DND-41 (cell line): ENCODE measurements at regions not wholly inside any gene's neighbourhood (a gene's known extent, or its start where the extent isn't known, plus 50 kb on each side); places are given as distances from the start of the nearest gene placed in this dataset.

Experiments
- ATAC-seq: fragments of 200-7000 bp; cut with Tn5 transposase; 3 replicates; pipeline ENCODE4 v1.9.1; 2021; ENCODE audit warnings: low read depth; ENCODE audit not compliant: insufficient read depth
- DNase-seq: peaks from one replicate; pipeline ENCODE4 v3.0.0-alpha.2; 2020
- H2AFZ ChIP-seq: 2 replicates; pipeline ENCODE4 v1.6.0; 2012; ENCODE audit warnings: low read depth, low read length
- H3K27ac ChIP-seq: 2 replicates; pipeline ENCODE4 v1.5.1; 2012; ENCODE audit warnings: low read length, inconsistent platforms
- H3K27me3 ChIP-seq: fragments of 200-600 bp; sonication (generic); 2 replicates; pipeline ENCODE4 v1.6.0; 2012; ENCODE audit warnings: low read length, mild to moderate bottlenecking, inconsistent platforms; ENCODE audit not compliant: insufficient read depth, poor library complexity
- H3K36me3 ChIP-seq: 2 replicates; pipeline ENCODE4 v1.5.1; 2012; ENCODE audit warnings: low read length, inconsistent platforms; ENCODE audit not compliant: insufficient read depth
- H3K4me1 ChIP-seq: 2 replicates; pipeline ENCODE4 v1.5.1; 2012; ENCODE audit warnings: mild to moderate bottlenecking, low read length; ENCODE audit not compliant: insufficient read depth
- H3K4me2 ChIP-seq: 2 replicates; pipeline ENCODE4 v1.6.0; 2012; ENCODE audit warnings: mild to moderate bottlenecking, moderate library complexity, low read length, inconsistent platforms; ENCODE audit not compliant: insufficient read depth
- H3K4me3 ChIP-seq, 2 experiments: fragments of 200-600 bp in 1 of 2; shearing (Covaris generic) in 1 of 2; 2 replicates each; pipeline ENCODE4 v1.5.1; 2012 to 2016; ENCODE audit warnings: inconsistent platforms in 2 of 2, low read length in 2 of 2, mild to moderate bottlenecking in 2 of 2, low read depth in 1 of 2, moderate library complexity in 1 of 2
- H3K79me2 ChIP-seq: 2 replicates; pipeline ENCODE4 v1.6.0; 2012; ENCODE audit warnings: low read length, inconsistent platforms; ENCODE audit not compliant: insufficient read depth
- H3K9ac ChIP-seq: 2 replicates; pipeline ENCODE4 v1.6.0; 2012; ENCODE audit warnings: low read depth, mild to moderate bottlenecking, inconsistent platforms, low read length, moderate library complexity
- H3K9me3 ChIP-seq: 2 replicates; pipeline ENCODE4 v1.5.1; 2012; ENCODE audit warnings: low read length, moderate library complexity, mild to moderate bottlenecking, inconsistent platforms; ENCODE audit not compliant: insufficient read depth, severe bottlenecking
- H4K20me1 ChIP-seq: 2 replicates; pipeline ENCODE4 v1.6.0; 2012; ENCODE audit warnings: low read length; ENCODE audit not compliant: insufficient read depth
- EZH2 ChIP-seq: IDR thresholded peaks from 3 replicates; pipeline ENCODE4 v1.6.1; 2012; ENCODE audit warnings: borderline replicate concordance, low read depth, mild to moderate bottlenecking, moderate library complexity, low read length, inconsistent platforms; ENCODE audit not compliant: severe bottlenecking
- TF ChIP-seq, protein P1 (sequence below): IDR thresholded peaks from 2 replicates; pipeline ENCODE4 v1.5.1; 2012; ENCODE audit warnings: borderline replicate concordance, low read length, moderate library complexity, mild to moderate bottlenecking; ENCODE audit not compliant: poor library complexity, severe bottlenecking; ENCODE audit errors: extremely low read depth

DNA sequence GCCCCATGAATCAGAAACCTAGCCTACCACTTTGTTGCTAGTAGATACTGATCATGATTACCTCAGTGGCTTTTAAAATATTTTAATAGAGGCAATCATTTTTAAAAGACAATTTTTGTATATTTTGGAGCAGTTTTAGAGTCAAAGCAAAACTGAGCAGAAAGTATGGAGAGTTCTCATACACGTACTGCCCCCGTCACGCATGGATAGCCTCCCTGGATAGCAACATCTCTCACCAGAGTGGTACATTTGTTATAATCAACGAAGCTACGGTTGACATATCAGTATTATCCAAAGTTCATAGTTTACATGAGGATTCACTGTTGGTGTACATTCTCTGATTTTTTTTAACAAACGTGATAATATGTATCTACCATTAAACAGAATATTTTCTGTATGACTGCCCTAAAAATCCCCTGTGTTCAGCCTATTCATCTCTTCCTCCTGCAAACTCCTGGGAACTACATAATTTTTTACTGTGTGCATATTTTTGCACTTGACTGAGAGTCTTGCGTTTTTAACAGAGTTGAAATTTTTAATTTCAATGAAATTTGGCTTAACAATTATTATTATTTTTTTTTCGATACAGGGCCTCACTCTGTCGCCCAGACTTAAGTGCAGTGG lies 1436.8 kb upstream of the PCDH9 start:
- Histone ChIP-seq H3K4me2 (no peak overlapping the region), H4K20me1 (no peaks in the 10 kb centered on the region), H3K4me3 (no peak overlapping the region), H3K9ac (no peak overlapping the region), H3K27me3 (no peaks in the 10 kb centered on the region), H3K4me1 (no peaks in the 10 kb centered on the region), H3K9me3 (no peaks in the 10 kb centered on the region), H3K79me2 (no peaks in the 10 kb centered on the region), H3K27ac (no peak overlapping the region), H3K36me3 (no peaks in the 10 kb centered on the region), H2AFZ (no peak overlapping the region)
- ATAC-seq (no peak), DNase-seq (no peak)
- no peak for TF ChIP-seq EZH2

DNA sequence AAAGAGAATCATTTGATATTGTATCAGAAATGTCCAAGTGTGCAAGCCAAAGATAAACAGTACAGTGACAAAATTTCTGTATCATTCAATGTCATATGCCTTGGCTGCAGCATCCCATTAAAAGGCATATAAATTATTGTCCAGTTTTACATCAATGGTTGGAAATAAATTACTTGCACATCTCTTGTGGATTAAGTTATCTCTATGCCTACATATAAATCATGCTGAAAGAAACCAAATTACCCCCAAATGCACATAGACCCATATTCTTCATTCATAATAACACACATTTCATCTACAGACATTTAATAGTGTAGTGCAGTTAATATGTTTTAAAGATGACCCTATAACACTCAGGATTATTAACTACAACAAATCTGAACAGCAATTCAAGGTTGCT lies 1415.7 kb upstream of the PCDH9 start:
- no peak overlapping the region for H3K4me3 ChIP-seq
- H3K9ac ChIP-seq: no peak overlapping the region
- H3K27ac ChIP-seq: no peak overlapping the region
- ATAC-seq (no peak), DNase-seq (no peak)
- H3K79me2 ChIP-seq: no peaks in the 10 kb centered on the region
- H3K9me3 ChIP-seq: no peaks in the 10 kb centered on the region
- H3K4me1 ChIP-seq: no peaks in the 10 kb centered on the region
- H3K4me2 ChIP-seq: no peak overlapping the region
- no peak overlapping the region for H2AFZ ChIP-seq
- no peaks in the 10 kb centered on the region for H3K36me3 ChIP-seq
- H3K27me3 ChIP-seq: no peaks in the 10 kb centered on the region
- TF ChIP-seq, protein P1, sequence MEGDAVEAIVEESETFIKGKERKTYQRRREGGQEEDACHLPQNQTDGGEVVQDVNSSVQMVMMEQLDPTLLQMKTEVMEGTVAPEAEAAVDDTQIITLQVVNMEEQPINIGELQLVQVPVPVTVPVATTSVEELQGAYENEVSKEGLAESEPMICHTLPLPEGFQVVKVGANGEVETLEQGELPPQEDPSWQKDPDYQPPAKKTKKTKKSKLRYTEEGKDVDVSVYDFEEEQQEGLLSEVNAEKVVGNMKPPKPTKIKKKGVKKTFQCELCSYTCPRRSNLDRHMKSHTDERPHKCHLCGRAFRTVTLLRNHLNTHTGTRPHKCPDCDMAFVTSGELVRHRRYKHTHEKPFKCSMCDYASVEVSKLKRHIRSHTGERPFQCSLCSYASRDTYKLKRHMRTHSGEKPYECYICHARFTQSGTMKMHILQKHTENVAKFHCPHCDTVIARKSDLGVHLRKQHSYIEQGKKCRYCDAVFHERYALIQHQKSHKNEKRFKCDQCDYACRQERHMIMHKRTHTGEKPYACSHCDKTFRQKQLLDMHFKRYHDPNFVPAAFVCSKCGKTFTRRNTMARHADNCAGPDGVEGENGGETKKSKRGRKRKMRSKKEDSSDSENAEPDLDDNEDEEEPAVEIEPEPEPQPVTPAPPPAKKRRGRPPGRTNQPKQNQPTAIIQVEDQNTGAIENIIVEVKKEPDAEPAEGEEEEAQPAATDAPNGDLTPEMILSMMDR: no peak
- TF ChIP-seq EZH2: no peak
- H4K20me1 ChIP-seq: no peaks in the 10 kb centered on the region

DNA sequence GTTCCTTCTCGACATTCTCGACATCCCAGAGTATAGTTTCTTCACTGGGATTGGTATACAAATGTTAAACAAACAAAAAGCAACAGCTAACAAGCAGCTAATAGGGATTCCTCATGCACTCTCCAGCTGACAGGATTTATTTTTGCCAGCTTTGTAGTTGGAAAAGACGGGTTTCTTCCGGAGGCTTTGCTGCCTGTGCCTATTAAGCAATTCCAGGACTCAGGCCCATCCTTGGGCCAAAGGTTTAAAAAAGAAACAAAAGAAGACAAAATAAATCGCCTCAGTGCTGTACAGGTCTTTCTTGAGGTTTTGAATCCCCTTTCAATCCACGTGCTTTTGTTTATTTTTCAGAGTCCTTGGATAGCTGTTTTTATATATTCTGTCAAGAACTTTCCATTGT lies 1414.5 kb upstream of the PCDH9 start:
- Histone ChIP-seq H4K20me1 (no peaks in the 10 kb centered on the region), H3K4me2 (no peak overlapping the region), H3K27me3 (no peaks in the 10 kb centered on the region), H3K4me3 (no peak overlapping the region), H3K27ac (no peak overlapping the region), H3K9ac (no peak overlapping the region), H2AFZ (no peak overlapping the region), H3K79me2 (no peaks in the 10 kb centered on the region), H3K4me1 (no peaks in the 10 kb centered on the region), H3K9me3 (no peaks in the 10 kb centered on the region), H3K36me3 (no peaks in the 10 kb centered on the region)
- ATAC-seq (no peak), DNase-seq (no peak)
- no peak for TF ChIP-seq EZH2
- TF ChIP-seq, protein P1: no peak

DNA sequence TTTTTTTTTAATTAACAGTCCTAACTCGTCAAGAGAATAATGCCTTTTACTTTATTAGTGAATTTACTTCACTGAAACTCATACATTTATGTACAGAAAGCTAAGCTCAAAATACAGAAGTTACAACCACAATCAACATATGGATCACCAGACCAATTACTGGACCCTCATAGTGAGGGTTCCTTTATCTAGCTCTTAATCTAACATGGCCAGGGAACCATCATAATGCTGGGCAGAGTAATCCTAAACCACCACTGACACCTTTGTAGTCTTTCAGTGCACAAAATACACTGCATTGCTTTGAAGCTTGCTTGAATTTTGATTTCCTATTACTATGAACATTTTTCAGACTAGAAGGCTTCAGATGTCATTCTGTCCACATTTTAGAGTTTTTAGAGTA lies 1406.6 kb upstream of the PCDH9 start:
- DNase-seq (no peak), ATAC-seq (no peak)
- Histone ChIP-seq H3K9me3 (no peaks in the 10 kb centered on the region), H3K36me3 (no peaks in the 10 kb centered on the region), H2AFZ (no peak overlapping the region), H3K79me2 (no peaks in the 10 kb centered on the region), H3K4me3 (no peak overlapping the region), H3K9ac (no peak overlapping the region), H3K4me2 (no peak overlapping the region), H3K27me3 (no peaks in the 10 kb centered on the region), H3K27ac (no peak overlapping the region), H4K20me1 (no peaks in the 10 kb centered on the region), H3K4me1 (no peaks in the 10 kb centered on the region)
- no peak for TF ChIP-seq EZH2
- TF ChIP-seq, protein P1: no peak
